HG02642 (cell line): ENCODE measurements at regions not wholly inside any gene's neighbourhood (a gene's known extent, or its start where the extent isn't known, plus 50 kb on each side); places are given as distances from the start of the nearest gene placed in this dataset.
"Not testable (repeated sequence)": the region's sequence is repeated elsewhere in the genome, so short reads cannot be mapped to it uniquely, and the experiment has no call there.

Source experiments
- ATAC-seq: cut with Tn5 transposase; IDR thresholded peaks from one replicate; pipeline ENCODE4 v1.9.1; 2021; ENCODE audit warnings: mild to moderate bottlenecking; ENCODE audit not compliant: unreplicated experiment, poor library complexity

DNA sequence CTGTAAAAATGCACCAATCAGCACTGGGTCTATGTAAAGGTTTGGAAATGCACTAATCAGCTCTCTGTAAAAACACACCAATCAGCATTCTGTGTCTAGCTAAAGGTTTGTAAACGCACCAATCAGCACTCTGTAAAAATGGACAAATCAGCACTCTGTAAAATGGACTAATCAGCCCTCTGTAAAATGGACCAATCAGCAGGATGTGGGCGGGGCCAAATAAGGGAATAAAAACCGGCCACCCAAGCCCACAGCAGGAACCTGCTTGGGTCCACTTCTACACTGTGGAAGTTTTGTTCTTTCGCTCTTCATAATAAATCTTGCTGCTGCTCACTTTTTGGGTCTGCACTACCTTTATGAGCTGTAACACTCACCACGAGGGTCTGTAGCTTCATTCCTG lies 101.0 kb downstream of the SMC2 start:
- ATAC-seq = not testable (repeated sequence)

DNA sequence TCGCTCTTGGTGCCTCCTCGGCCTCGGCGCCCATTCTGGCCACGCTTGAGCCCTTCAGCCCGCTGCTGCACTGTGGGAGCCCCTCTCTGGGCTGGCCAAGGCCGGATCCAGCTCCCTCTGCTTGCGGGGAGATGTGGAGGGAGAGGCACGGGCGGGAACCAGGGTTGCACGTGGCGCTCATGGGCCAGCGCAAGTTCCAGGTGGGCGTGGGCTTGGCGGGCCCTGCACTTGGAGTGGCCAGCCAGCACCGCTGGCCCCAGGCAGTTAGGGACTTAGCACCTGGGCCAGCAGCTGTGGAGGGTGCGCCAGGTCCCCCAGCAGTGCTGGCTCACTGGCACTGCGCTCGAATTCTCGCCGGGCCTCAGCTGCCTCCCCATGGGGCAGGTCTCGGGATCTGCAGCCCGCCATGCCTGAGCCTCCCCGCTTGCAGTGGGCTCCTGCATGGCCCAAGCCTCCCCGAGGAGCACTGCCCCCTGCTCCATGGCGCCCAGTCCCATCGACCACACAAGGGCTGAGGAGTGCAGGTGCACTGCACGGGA lies 106.4 kb downstream of the SMC2 start:
- no peak for ATAC-seq

DNA sequence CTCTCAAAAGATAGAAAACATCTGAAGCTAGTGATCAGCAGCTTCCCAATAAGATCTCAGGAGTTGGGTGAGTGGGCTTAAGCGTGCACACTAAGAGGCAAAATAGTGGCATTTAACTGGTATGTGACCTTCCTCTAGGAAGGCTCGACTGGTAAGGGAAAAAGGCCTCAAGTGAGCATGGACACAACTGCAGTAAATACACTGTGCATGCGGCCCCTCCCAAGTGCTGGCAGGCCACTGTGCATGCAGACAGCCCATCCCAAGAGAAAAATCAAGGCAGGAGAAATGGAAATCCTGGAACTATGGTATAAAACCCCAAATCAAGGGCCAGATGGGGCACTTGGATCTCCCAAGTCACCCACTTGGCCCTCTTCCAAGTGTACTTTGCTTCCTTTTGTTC lies 112.7 kb downstream of the SMC2 start:
- no peak for ATAC-seq

GRCh38 chr9:104209387-104209786 lies 115.3 kb downstream of the SMC2 start:
- no peak for ATAC-seq

GRCh38 chr9:104227108-104227507 lies 133.0 kb downstream of the SMC2 start:
- no peak for ATAC-seq

- no peak for ATAC-seq
These were observed 138.8 kb downstream of the SMC2 start for GRCh38 chr9:104232781-104233341.

DNA sequence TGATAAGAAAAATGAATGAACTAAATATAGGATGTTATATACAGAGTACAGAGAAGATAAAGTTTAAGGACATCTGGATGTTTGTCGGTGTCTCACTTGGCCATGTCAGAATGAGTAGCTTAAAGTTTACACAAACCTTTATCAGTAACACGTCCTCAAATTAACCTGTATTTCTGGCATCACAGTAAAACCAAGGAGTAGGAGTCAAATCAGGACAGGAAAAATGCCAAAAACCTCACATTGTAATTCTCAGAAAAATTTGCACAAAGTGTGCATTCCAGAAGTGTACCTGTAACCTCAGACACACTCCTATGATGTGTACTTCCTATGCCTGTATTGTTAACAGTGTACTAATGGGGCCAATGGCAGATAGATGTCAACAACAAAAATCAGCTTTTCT lies 139.3 kb downstream of the SMC2 start:
- ATAC-seq = no peak

DNA sequence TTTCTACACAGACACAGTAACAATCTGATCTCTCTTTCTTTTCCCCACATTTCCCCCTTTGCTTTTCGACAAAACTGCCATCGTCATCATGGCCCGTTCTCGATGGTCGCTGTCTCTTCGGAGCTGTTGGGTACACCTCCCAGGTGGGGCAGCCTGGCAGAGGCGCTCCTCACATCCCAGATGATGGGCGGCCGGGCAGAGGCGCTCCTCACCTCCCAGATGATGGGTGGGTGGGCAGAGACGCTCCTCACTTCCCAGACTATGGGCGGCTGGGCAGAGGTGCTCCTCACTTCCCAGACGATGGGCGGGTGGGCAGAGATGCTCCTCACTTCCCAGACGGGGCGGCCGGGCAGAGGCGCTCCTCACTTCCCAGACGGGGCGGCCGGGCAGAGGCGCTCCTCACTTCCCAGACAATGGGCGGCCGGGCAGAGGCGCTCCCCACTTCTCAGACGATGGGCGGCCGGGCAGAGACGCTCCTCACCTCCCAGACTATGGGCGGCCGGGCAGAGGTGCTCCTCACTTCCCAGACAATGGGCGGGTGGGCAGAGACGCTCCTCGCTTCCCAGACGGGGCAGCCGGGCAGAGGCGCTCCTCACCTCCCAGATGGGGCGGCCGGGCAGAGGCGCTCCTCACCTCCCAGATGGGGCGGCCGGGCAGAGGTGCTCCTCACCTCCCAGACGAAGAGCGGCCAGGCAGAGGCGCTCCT lies 140.7 kb downstream of the SMC2 start:
- ATAC-seq = not testable (repeated sequence)

- not testable (repeated sequence) for ATAC-seq
These were observed 141.4 kb downstream of the SMC2 start for GRCh38 chr9:104235347-104236120.

- no peak for ATAC-seq
These were observed 144.6 kb downstream of the SMC2 start for GRCh38 chr9:104238668-104239067.

GRCh38 chr9:104240890-104241289 lies 146.8 kb downstream of the SMC2 start:
- no peak for ATAC-seq

GRCh38 chr9:104245925-104246324 lies 151.8 kb downstream of the SMC2 start:
- no peak for ATAC-seq

GRCh38 chr9:104247899-104248460 lies 153.9 kb downstream of the SMC2 start:
- no peak for ATAC-seq

- ATAC-seq = no peak
These were observed 162.1 kb downstream of the SMC2 start for GRCh38 chr9:104256031-104256695.

- no peak for ATAC-seq
These were observed 162.6 kb downstream of the SMC2 start for GRCh38 chr9:104256696-104257062.

DNA sequence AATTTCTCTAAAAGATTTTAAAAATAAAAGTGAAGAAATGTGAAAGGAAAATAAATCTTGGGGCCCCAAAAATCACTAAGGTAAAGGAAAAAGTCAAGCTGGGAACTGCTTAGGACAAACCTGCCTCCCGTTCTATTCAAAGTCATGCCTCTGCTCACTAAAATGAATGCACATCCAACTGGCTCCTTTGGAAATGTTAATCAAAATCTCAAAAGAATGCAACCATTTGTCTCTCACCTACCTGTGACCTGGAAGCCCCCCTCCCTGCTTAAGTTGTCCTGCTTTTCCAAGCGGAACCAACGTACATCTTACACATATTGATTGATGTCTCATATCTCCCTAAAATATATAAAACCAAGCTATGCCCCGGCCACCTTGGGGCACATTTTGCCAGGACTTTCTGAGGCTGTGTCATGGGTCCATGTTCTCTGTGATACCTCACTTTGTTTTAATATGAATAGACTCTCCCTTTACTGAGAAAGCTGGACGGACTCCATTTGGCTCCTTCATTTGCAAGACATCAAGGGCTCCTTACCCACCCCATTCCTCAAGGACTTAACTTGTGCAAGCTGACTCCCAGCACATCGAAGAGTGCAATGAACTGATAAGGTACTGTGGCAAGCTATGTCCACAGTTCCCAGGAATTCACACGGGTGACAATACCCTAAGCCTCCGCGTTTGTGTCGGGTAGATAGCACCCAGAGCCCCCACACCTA lies 164.3 kb downstream of the SMC2 start:
- no peak for ATAC-seq

DNA sequence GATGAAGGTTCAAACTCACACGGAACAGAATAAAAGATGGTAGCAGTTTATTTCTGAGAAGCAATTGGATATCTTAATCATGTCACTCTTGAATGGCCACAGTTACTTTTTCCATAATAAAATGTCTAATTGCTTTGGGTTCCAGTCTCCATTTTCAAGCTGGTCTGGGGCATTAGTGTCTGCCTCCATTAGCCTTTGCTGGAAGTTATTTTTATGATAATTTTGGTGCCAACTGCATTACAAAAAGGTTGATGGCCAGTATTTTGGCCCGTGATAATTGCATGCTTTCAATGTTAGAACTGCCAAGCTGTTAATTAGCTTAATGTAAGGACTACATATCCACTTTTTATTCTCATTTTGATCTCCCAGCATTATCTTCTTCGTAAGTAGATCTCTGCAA lies 165.9 kb downstream of the SMC2 start:
- no peak for ATAC-seq

- no peak for ATAC-seq
These were observed 169.8 kb downstream of the SMC2 start for GRCh38 chr9:104263942-104264341.

DNA sequence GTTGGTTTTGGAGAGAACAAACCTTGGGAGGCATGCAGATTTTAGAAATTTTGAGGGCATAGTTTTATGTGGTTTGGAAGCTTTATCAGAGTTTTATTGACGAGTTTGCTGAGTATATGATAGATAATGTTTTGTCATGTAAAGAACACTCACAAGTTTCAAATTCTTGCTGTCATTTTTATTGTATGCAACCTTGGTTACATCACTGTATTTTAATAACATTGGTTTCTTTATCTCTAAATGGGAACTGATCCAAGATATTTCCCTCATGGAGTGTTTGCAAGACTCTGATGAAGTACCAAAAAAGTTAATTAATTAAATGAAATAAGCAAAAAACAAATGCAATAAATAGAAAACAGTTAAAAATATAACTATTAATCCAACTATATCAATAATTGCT lies 170.3 kb downstream of the SMC2 start:
- ATAC-seq = no peak

GRCh38 chr9:104269374-104269773 lies 175.3 kb downstream of the SMC2 start:
- no peak for ATAC-seq
